C4-2B (cell line): ENCODE measurements at regions not wholly inside any gene's neighbourhood (a gene's known extent, or its start where the extent isn't known, plus 50 kb on each side); places are given as distances from the start of the nearest gene placed in this dataset.

Experiments used
- CTCF ChIP-seq: fragments of 450-650 bp; conservative IDR thresholded peaks from 2 replicates; pipeline ENCODE4 v1.5.1; 2017; ENCODE audit warnings: mild to moderate bottlenecking
- ZFX ChIP-seq: fragments of 450-650 bp; IDR thresholded peaks from 2 replicates; pipeline ENCODE4 v1.6.1; 2017

DNA sequence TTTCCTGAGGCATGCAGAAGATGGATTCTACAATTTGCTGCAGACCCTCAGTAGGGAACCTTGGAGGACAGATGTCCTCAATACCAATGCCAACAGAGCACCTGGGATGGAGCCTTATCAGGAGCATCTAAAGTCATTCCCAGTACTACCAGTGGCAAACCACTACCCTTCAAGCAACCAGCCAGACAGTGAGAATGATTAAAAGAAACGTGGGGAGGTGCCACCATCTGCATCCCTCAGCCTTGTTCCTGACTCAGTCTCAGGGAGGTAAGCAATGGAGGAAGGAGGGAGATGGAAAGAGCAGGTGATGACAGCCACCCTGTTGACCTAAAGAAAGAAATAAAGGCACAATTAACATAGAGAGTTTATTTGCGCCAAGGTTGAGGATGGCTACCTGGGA lies 175.2 kb upstream of the GRIN2B start:
- no peak for TF ChIP-seq CTCF
- no peak for TF ChIP-seq ZFX
